ENCODE measurements at regions not wholly inside any gene's neighbourhood (a gene's known extent, or its start where the extent isn't known, plus 50 kb on each side); places are given as distances from the start of the nearest gene placed in this dataset.

GRCh38 chr7:89988074-89988473 lies 166.2 kb upstream of the STEAP1 start:
- H3K27me3 ChIP-seq: no peaks in the 10 kb centered on the region
- no peaks in the 10 kb centered on the region for H3K4me1 ChIP-seq
- H3K36me3 ChIP-seq: no peaks in the 10 kb centered on the region
- no peak for TF ChIP-seq CTCF (IDR thresholded peaks at IDR 0.05; ENCODE audit: low read depth, low read length)
- no peak for DNase-seq
- H3K9me3 ChIP-seq: no peaks in the 10 kb centered on the region; the same call in 1 of the 2 replicates
- no peak overlapping the region for H3K4me3 ChIP-seq (ENCODE audit: low read depth, low read length)

GRCh38 chr7:89989454-89989853 lies 164.8 kb upstream of the STEAP1 start:
- H3K9me3 ChIP-seq: no peaks in the 10 kb centered on the region; the same call in 1 of the 2 replicates
- no peak overlapping the region for H3K4me3 ChIP-seq (ENCODE audit: low read depth, low read length)
- H3K27me3 ChIP-seq: no peaks in the 10 kb centered on the region
- no peaks in the 10 kb centered on the region for H3K36me3 ChIP-seq
- no peaks in the 10 kb centered on the region for H3K4me1 ChIP-seq
- DNase-seq: no peak
- no peak for TF ChIP-seq CTCF (IDR thresholded peaks at IDR 0.05; ENCODE audit: low read depth, low read length)

- DNase-seq: no peak
- no peaks in the 10 kb centered on the region; the same call in 1 of the 2 replicates for H3K9me3 ChIP-seq
- no peak overlapping the region for H3K4me3 ChIP-seq (ENCODE audit: low read depth, low read length)
- no peaks in the 10 kb centered on the region for H3K27me3 ChIP-seq
- no peaks in the 10 kb centered on the region for H3K4me1 ChIP-seq
- no peak for TF ChIP-seq CTCF (IDR thresholded peaks at IDR 0.05; ENCODE audit: low read depth, low read length)
- no peaks in the 10 kb centered on the region for H3K36me3 ChIP-seq
These were observed 159.8 kb upstream of the STEAP1 start for GRCh38 chr7:89994483-89994882.

- no peaks in the 10 kb centered on the region for H3K36me3 ChIP-seq
- no peaks in the 10 kb centered on the region for H3K9me3 ChIP-seq
- no peaks in the 10 kb centered on the region for H3K27me3 ChIP-seq
- no peaks in the 10 kb centered on the region for H3K4me1 ChIP-seq
- H3K4me3 ChIP-seq (ENCODE audit: low read depth, low read length): no peak overlapping the region
- DNase-seq: no peak
- TF ChIP-seq CTCF (IDR thresholded peaks at IDR 0.05; ENCODE audit: low read depth, low read length): no peak
These were observed 155.7 kb upstream of the STEAP1 start for GRCh38 chr7:89998554-89998953.

GRCh38 chr7:90005836-90006235 lies 148.4 kb upstream of the STEAP1 start:
- Histone ChIP-seq H3K4me3 (ENCODE audit: low read depth, low read length) (no peak overlapping the region), H3K4me1 (no peaks in the 10 kb centered on the region), H3K36me3 (no peaks in the 10 kb centered on the region), H3K27me3 (no peaks in the 10 kb centered on the region), H3K9me3 (no peaks in the 10 kb centered on the region)
- DNase-seq: no peak
- TF ChIP-seq CTCF (IDR thresholded peaks at IDR 0.05; ENCODE audit: low read depth, low read length): no peak

GRCh38 chr7:90007001-90007654 lies 147.1 kb upstream of the STEAP1 start:
- DNase-seq: no peak
- no peaks in the 10 kb centered on the region for H3K36me3 ChIP-seq
- H3K4me1 ChIP-seq: no peaks in the 10 kb centered on the region
- no peak for TF ChIP-seq CTCF (IDR thresholded peaks at IDR 0.05; ENCODE audit: low read depth, low read length)
- no peak overlapping the region for H3K4me3 ChIP-seq (ENCODE audit: low read depth, low read length)
- H3K27me3 ChIP-seq: no peaks in the 10 kb centered on the region
- no peaks in the 10 kb centered on the region for H3K9me3 ChIP-seq

Measured in BE2C (cell line).